Upper lobe of left lung (tissue), 6 donors: ENCODE measurements at regions not wholly inside any gene's neighbourhood (a gene's known extent, or its start where the extent isn't known, plus 50 kb on each side); places are given as distances from the start of the nearest gene placed in this dataset.

ENCODE experiments used
- ATAC-seq, 2 donors: fragments of 200-7000 bp; cut with Tn5 transposase; one replicate each; pipeline ENCODE4 v1.9.1; 2022; ENCODE audit warnings: mild to moderate bottlenecking in 2 of 2, moderate library complexity in 2 of 2; ENCODE audit not compliant: low FRiP score in 2 of 2
- DNase-seq, 2 donors: peaks; one replicate each; pipeline ENCODE4 v3.0.0-alpha.2; 2019 to 2020
- H3K27ac ChIP-seq, 4 donors: fragments of 200-600 bp; sonication (generic); one replicate each; pipeline ENCODE4 v1.5.1; 2016 to 2019
- H3K27me3 ChIP-seq, 4 donors: fragments of 200-600 bp; sonication (generic); one replicate each; pipeline ENCODE4 v1.5.1; 2017 to 2019
- H3K36me3 ChIP-seq, 4 donors: fragments of 200-600 bp; sonication (generic); one replicate each; pipeline ENCODE4 v1.5.1; 2016 to 2019
- H3K4me1 ChIP-seq, 4 donors: fragments of 200-600 bp; sonication (generic); one replicate each; pipeline ENCODE4 v1.5.1; 2018 to 2019
- H3K4me3 ChIP-seq, 4 donors: fragments of 200-600 bp; sonication (generic); one replicate each; pipeline ENCODE4 v1.5.1; 2017 to 2019; ENCODE audit warnings: mild to moderate bottlenecking in 2 of 4, moderate library complexity in 1 of 4
- H3K9me3 ChIP-seq, 4 donors: fragments of 200-600 bp; sonication (generic); one replicate each; pipeline ENCODE4 v1.5.1; 2018 to 2019
- EP300 ChIP-seq, 4 donors: sonication (generic); formaldehyde crosslinking; IDR thresholded peaks; one replicate each; pipeline ENCODE4 v1.5.1; 2017; ENCODE audit warnings: antibody characterized with exemption in 4 of 4, control low read depth in 2 of 4
- POLR2A ChIP-seq, 4 donors: fragments of 450-650 bp; IDR thresholded peaks; one replicate each; pipeline ENCODE4 v1.5.1; 2016 to 2017; ENCODE audit warnings: antibody characterized with exemption in 4 of 4, mild to moderate bottlenecking in 2 of 4
- POLR2AphosphoS5 ChIP-seq, 2 donors: sonication (generic); formaldehyde crosslinking; IDR thresholded peaks; one replicate each; pipeline ENCODE4 v1.5.1; 2017; ENCODE audit warnings: antibody characterized with exemption in 2 of 2
- WGBS, 2 donors: methylation state at CpG; one replicate each; pipeline ENCODE4 v1.1.5; 2017 to 2018; 5-methylcytosine and 5-hydroxymethylcytosine counted together
- TF ChIP-seq, protein P1 (sequence below), 6 experiments: fragments of 450-650 bp in 4 of 6; fragments of 200-600 bp in 2 of 6; sonication (generic) in 2 of 6; IDR thresholded peaks; one replicate each; pipeline ENCODE4 v1.5.1; 2016 to 2019; ENCODE audit warnings: antibody characterized with exemption in 6 of 6
- donor health status: DM: no; HTN: no; CAD: no; lungs with moderate emphysema.
- donor health status: DM: no; HTN: yes; CAD: no; lungs with severe emphysema.

DNA sequence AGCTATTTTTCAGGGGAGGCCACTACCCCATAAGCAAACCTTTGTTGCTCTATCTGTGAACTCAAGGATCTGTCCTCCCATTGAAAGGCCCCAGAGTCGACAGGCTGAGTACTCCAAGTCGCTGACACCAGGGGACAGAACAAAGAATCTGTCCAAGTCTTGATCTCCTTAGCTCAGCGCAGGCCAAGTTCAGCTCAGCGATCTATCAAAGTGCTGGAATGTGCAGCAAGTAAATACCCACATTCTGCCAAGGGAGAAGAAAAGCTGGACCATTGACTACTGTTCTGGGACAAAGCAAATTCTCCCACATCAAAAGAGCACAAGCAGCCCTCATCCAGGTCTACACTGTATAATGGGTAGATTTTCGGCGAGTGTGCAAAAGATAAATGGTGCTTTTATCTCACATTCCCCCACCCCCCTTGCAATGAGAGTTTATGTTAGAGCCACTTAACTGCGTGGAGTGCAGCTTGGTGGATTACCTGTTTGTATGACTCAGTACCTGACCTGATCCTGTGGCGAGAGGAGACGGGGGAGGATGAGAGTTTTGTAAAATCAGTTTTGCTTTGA is 391.7 kb upstream of the SGCG start:
- Histone ChIP-seq H3K27me3 (no peaks in the 10 kb centered on the region), H3K4me1 (no peaks in the 10 kb centered on the region), H3K9me3 (no peaks in the 10 kb centered on the region), H3K36me3 (no peaks in the 10 kb centered on the region), H3K4me3 (no peak overlapping the region), H3K27ac (no peak overlapping the region)
- WGBS, 2 donors, result 40 to 42% methylated on average over 7 to 9 of the region's 9 CpGs
- ATAC-seq (no peak), DNase-seq (no peak)
- TF ChIP-seq POLR2A (IDR thresholded peaks at IDR 0.05), result no peak
- TF ChIP-seq EP300 (IDR thresholded peaks at IDR 0.05), result no peak

DNA sequence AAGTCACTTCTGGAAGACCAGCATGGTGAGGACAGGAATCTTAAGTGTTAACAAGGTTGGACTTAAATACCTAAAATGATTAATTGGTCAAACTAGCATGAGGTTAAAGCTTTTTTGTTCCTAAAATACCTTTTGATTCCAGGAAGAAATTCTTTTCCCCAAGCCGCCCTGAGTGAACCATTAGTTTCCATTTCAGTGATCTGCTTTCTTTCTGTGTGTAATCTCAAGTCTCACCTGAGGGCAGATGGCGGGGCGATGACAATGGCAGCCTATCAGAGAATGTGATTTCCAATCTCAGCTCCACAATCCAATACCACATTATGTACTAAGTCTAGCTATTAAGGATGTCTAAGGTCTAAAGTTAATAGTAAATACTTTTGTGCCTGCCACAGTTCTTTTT is 390.9 kb upstream of the SGCG start:
- no peak overlapping the region for H3K4me3 ChIP-seq
- 71 to 78% methylated on average over 3 of the region's 3 CpGs for WGBS, 2 donors
- TF ChIP-seq EP300 (IDR thresholded peaks at IDR 0.05) (no peak), POLR2A (IDR thresholded peaks at IDR 0.05) (no peak), POLR2AphosphoS5 (IDR thresholded peaks at IDR 0.05) (no peak)
- TF ChIP-seq, protein P1, sequence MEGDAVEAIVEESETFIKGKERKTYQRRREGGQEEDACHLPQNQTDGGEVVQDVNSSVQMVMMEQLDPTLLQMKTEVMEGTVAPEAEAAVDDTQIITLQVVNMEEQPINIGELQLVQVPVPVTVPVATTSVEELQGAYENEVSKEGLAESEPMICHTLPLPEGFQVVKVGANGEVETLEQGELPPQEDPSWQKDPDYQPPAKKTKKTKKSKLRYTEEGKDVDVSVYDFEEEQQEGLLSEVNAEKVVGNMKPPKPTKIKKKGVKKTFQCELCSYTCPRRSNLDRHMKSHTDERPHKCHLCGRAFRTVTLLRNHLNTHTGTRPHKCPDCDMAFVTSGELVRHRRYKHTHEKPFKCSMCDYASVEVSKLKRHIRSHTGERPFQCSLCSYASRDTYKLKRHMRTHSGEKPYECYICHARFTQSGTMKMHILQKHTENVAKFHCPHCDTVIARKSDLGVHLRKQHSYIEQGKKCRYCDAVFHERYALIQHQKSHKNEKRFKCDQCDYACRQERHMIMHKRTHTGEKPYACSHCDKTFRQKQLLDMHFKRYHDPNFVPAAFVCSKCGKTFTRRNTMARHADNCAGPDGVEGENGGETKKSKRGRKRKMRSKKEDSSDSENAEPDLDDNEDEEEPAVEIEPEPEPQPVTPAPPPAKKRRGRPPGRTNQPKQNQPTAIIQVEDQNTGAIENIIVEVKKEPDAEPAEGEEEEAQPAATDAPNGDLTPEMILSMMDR (IDR thresholded peaks at IDR 0.05), result no peak
- ATAC-seq, result no peak
- H3K27ac ChIP-seq, result no peak overlapping the region
- H3K4me1 ChIP-seq, result no peaks in the 10 kb centered on the region
- no peaks in the 10 kb centered on the region for H3K36me3 ChIP-seq
- H3K9me3 ChIP-seq, result no peaks in the 10 kb centered on the region
- H3K27me3 ChIP-seq, result no peaks in the 10 kb centered on the region
- no peak for DNase-seq

DNA sequence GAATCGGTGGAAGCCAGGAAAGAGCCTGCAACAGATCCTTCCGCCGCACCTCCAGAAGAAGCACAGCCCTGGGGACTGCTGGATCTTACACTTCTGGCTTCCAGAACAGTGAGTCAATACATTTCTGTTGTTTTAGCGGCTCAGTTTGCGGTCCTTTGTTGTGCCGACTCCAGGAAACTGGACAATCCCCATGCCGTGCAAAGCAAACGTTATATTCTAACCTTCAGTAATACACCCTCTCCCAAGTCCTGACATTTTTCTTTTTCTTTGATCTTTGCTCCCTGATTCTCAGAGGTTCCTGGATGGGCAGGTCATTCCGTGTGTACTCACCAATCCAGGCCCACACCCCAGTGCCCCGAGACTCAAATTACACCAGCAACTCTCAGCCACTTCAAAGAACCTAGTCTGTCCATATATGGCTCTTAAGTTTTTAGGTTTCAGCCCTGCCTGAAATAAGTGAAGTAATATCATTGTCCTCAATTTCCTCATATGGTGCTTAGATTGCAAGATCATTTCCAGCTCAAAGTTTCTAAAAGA is 387.1 kb upstream of the SGCG start:
- ATAC-seq (peak in 1 of 2 donors; percentile 46), DNase-seq (peak in 1 of 2 donors; percentile 33)
- TF ChIP-seq POLR2AphosphoS5 (IDR thresholded peaks at IDR 0.05), result no peak
- TF ChIP-seq EP300 (IDR thresholded peaks at IDR 0.05), result no peak
- no peak for TF ChIP-seq POLR2A (IDR thresholded peaks at IDR 0.05)
- TF ChIP-seq, protein P1 (IDR thresholded peaks at IDR 0.05), result no peak

DNA sequence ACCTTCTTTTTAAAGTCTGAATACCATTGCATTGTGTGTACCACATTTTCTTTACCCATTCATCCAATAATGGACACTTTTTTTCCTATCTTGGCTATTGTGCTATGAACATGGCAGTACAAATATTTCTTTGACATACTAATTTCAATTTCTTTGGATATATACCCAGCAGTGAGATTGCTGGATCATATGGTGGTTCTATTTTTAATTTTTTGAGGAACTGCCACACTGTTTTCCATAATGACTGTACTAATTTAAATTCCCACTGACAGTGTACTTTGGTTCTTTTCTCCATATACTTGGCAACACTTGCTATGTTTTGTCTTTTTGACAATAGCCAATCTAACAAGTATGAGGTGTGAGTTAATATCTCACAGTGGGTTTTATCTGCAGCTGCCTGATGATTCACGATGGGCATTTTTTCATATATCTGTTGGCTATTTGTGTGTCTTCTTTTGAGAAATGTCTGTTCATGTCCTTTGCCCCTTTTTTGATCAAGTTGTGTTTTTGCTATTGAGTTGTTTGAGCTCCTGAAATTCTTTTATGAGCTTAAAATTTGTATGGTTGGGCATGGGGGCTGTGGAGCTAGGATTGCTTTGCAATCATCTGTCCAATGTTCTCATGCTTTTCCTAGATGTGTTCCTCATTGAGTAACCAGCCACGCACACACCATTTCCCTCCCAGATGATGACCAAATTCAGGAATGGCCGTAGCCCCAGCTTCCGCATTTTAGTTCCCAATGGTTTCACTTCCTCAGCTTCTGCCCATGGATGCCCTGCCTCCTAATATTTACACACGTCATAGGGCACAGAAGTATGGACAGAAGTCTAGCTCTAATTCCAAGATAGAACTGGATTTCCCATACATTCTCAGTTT is 380.0 kb upstream of the SGCG start:
- Histone ChIP-seq H3K4me1 (no peaks in the 10 kb centered on the region), H3K27ac (no peak overlapping the region), H3K9me3 (no peaks in the 10 kb centered on the region), H3K4me3 (no peak overlapping the region), H3K36me3 (no peaks in the 10 kb centered on the region), H3K27me3 (no peaks in the 10 kb centered on the region)
- DNase-seq (peak in 1 of 2 donors; percentile 39), ATAC-seq (peak in 1 of 2 donors; percentile 90)
- TF ChIP-seq POLR2A (IDR thresholded peaks at IDR 0.05) (no peak), POLR2AphosphoS5 (IDR thresholded peaks at IDR 0.05) (peak; percentile 27 to 29)
- WGBS, 2 donors, result 50 to 54% methylated on average over 5 of the region's 5 CpGs

More for the DNA sequence above, 387.1 kb upstream of the SGCG start:
- no peak overlapping the region for H3K4me3 ChIP-seq
- 57 to 66% methylated on average over 10 of the region's 10 CpGs for WGBS, 2 donors
- no peaks in the 10 kb centered on the region for H3K36me3 ChIP-seq
- no peaks in the 10 kb centered on the region for H3K27me3 ChIP-seq
- H3K4me1 ChIP-seq, result no peaks in the 10 kb centered on the region
- H3K9me3 ChIP-seq, result no peaks in the 10 kb centered on the region
- H3K27ac ChIP-seq, result no peak overlapping the region

DNA sequence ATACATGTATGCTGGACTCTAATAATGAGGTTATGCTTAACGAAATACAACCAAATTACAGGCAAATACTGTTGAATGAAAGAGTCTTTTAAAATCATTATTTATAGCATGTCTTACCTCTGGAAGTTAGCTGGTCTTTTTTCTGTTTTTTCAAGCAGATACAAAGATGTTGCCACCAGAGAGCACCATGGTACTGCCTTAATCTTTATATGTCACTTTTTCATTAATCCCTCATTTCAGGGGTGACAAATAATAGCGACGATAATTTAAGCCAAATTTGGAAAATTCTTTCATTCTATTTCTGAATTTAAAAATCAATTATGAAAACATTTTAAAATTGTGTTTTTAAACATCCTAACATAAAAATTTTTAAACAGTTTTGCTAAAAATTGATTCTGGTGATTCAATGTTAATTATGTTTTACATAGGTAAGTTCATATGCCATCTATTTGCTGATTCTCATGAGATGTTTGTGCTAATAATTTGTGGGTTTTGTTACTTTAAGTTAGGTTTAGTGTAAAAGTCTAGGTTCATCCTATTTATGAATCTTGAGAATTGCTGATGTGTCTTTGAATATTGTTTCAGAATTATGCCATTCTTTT is 379.3 kb upstream of the SGCG start:
- H3K4me3 ChIP-seq, result no peak overlapping the region
- no peaks in the 10 kb centered on the region for H3K9me3 ChIP-seq
- no peaks in the 10 kb centered on the region for H3K27me3 ChIP-seq
- DNase-seq (no peak), ATAC-seq (peak in 1 of 2 donors; percentile 67)
- no peaks in the 10 kb centered on the region for H3K36me3 ChIP-seq
- no peak overlapping the region for H3K27ac ChIP-seq
- H3K4me1 ChIP-seq, result no peaks in the 10 kb centered on the region
- no peak for TF ChIP-seq POLR2AphosphoS5 (IDR thresholded peaks at IDR 0.05)
- TF ChIP-seq POLR2A (IDR thresholded peaks at IDR 0.05), result no peak
- TF ChIP-seq, protein P1 (IDR thresholded peaks at IDR 0.05), result peak in 3 of 6 experiments; percentile 21 to 49 (median 35)
- TF ChIP-seq EP300 (IDR thresholded peaks at IDR 0.05), result no peak
- WGBS, 2 donors, result 45 to 53% methylated on average over 3 of the region's 3 CpGs
